GM21360 (cell line): ENCODE measurements at regions not wholly inside any gene's neighbourhood (a gene's known extent, or its start where the extent isn't known, plus 50 kb on each side); places are given as distances from the start of the nearest gene placed in this dataset.

Experiments used
- ATAC-seq: cut with Tn5 transposase; IDR thresholded peaks from one replicate; pipeline ENCODE4 v1.9.1; 2021; ENCODE audit warnings: mild to moderate bottlenecking, moderate library complexity; ENCODE audit not compliant: unreplicated experiment

- no peak for ATAC-seq
Observed at GRCh38 chr2:191556463-191556862, 121.5 kb upstream of the NABP1 start.

GRCh38 chr2:191557841-191558240 is 120.1 kb upstream of the NABP1 start:
- no peak for ATAC-seq

- ATAC-seq = no peak
Observed at GRCh38 chr2:191559569-191559968, 118.4 kb upstream of the NABP1 start.

GRCh38 chr2:191560411-191560980 is 117.4 kb upstream of the NABP1 start:
- no peak for ATAC-seq

GRCh38 chr2:191565120-191565519 is 112.8 kb upstream of the NABP1 start:
- no peak for ATAC-seq

GRCh38 chr2:191565647-191566198 is 112.2 kb upstream of the NABP1 start:
- ATAC-seq = peak; percentile 76

- ATAC-seq = peak; percentile 49
Observed at GRCh38 chr2:191566344-191566743, 111.6 kb upstream of the NABP1 start.

GRCh38 chr2:191567206-191567605 is 110.7 kb upstream of the NABP1 start:
- ATAC-seq = no peak

GRCh38 chr2:191569025-191569424 is 108.9 kb upstream of the NABP1 start:
- no peak for ATAC-seq

- ATAC-seq = peak; percentile 69
Observed at GRCh38 chr2:191571163-191571769, 106.7 kb upstream of the NABP1 start.

GRCh38 chr2:191572319-191572718 is 105.6 kb upstream of the NABP1 start:
- no peak for ATAC-seq

GRCh38 chr2:191573216-191573615 is 104.7 kb upstream of the NABP1 start:
- no peak for ATAC-seq

GRCh38 chr2:191574232-191574631 is 103.7 kb upstream of the NABP1 start:
- ATAC-seq = no peak

- no peak for ATAC-seq
Observed at GRCh38 chr2:191577605-191578004, 100.3 kb upstream of the NABP1 start.

GRCh38 chr2:191578031-191578430 is 99.9 kb upstream of the NABP1 start:
- ATAC-seq = no peak

- ATAC-seq = no peak
Observed at GRCh38 chr2:191580581-191580980, 97.4 kb upstream of the NABP1 start.

- no peak for ATAC-seq
Observed at GRCh38 chr2:191581003-191581402, 96.9 kb upstream of the NABP1 start.

GRCh38 chr2:191582355-191582754 is 95.6 kb upstream of the NABP1 start:
- ATAC-seq = no peak

GRCh38 chr2:191591025-191591424 is 86.9 kb upstream of the NABP1 start:
- no peak for ATAC-seq

- ATAC-seq = no peak
Observed at GRCh38 chr2:191593622-191594385, 84.1 kb upstream of the NABP1 start.

GRCh38 chr2:191597186-191597751 is 80.7 kb upstream of the NABP1 start:
- no peak for ATAC-seq

GRCh38 chr2:191598296-191598695 is 79.6 kb upstream of the NABP1 start:
- no peak for ATAC-seq
